Esophagus squamous epithelium (tissue), 5 donors: ENCODE measurements at regions not wholly inside any gene's neighbourhood (a gene's known extent, or its start where the extent isn't known, plus 50 kb on each side); places are given as distances from the start of the nearest gene placed in this dataset.

Source experiments
- DNase-seq: peaks from one replicate; lab custom pipeline; 2025; lab: John Stamatoyannopoulos, UW
- H3K27ac ChIP-seq, 4 donors: fragments of 200-600 bp; sonication (generic); one replicate each; pipeline ENCODE4 v1.5.1; 2016 to 2019; ENCODE audit warnings: mild to moderate bottlenecking in 1 of 4
- H3K27me3 ChIP-seq, 4 donors: fragments of 200-600 bp; sonication (generic); 1 replicate in 3 of 4; 2 replicates in 1 of 4; pipeline versions ENCODE4 v1.5.1 to v1.6.0; 2017 to 2021; ENCODE audit warnings: antibody characterized with exemption in 1 of 4
- H3K36me3 ChIP-seq, 3 donors: fragments of 200-600 bp; sonication (generic); one replicate each; pipeline ENCODE4 v1.5.1; 2016 to 2019
- H3K4me1 ChIP-seq, 3 donors: fragments of 200-600 bp; sonication (generic); one replicate each; pipeline ENCODE4 v1.5.1; 2017 to 2019
- H3K4me3 ChIP-seq, 4 donors: fragments of 200-600 bp; sonication (generic); 1 replicate in 3 of 4; 2 replicates in 1 of 4; pipeline ENCODE4 v1.5.1; 2016 to 2019; ENCODE audit warnings: mild to moderate bottlenecking in 2 of 4, moderate library complexity in 1 of 4
- H3K9me3 ChIP-seq, 3 donors: fragments of 200-600 bp; sonication (generic); one replicate each; pipeline ENCODE4 v1.5.1; 2016 to 2019
- CTCF ChIP-seq, 6 experiments: fragments of 450-650 bp in 4 of 6; fragments of 200-600 bp in 2 of 6; sonication (generic) in 2 of 6; IDR thresholded peaks; one replicate each; pipeline ENCODE4 v1.5.1; 2016 to 2019; ENCODE audit warnings: antibody characterized with exemption in 6 of 6, mild to moderate bottlenecking in 4 of 6, moderate library complexity in 4 of 6
- POLR2A ChIP-seq, 4 donors: fragments of 450-650 bp; IDR thresholded peaks; one replicate each; pipeline ENCODE4 v1.6.1; 2017; ENCODE audit warnings: antibody characterized with exemption in 4 of 4, mild to moderate bottlenecking in 4 of 4, moderate library complexity in 3 of 4
- WGBS, 2 donors: methylation state at CpG; one replicate each; pipeline ENCODE4 v1.1.5; 2018; 5-methylcytosine and 5-hydroxymethylcytosine counted together
- intact Hi-C: fragments of 100-400 bp; cut with DNase I; formaldehyde crosslinking; loops from one replicate; pipeline ENCODE4 v1.15.0; 2022
- donor health status: DM: yes; HTN: yes; CAD: no.

- no peak overlapping the region for H3K27ac ChIP-seq
- DNase-seq = no peak
- no peak for TF ChIP-seq POLR2A (IDR thresholded peaks at IDR 0.05)
- no peak for TF ChIP-seq CTCF (IDR thresholded peaks at IDR 0.05)
- intact Hi-C loops = no loop called here
- H3K4me1 ChIP-seq = no peaks in the 10 kb centered on the region
- H3K9me3 ChIP-seq = no peaks in the 10 kb centered on the region
- 64 to 79% methylated on average over 7 of the region's 7 CpGs for WGBS, 2 donors
- no peaks in the 10 kb centered on the region for H3K36me3 ChIP-seq
- H3K4me3 ChIP-seq = no peak overlapping the region
- H3K27me3 ChIP-seq = no peaks in the 10 kb centered on the region
Measured at GRCh38 chr12:13316587-13317246, 120.2 kb downstream of the EMP1 start.

GRCh38 chr12:13313886-13314285 lies 117.4 kb downstream of the EMP1 start:
- intact Hi-C loops = no loop called here
- no peaks in the 10 kb centered on the region for H3K9me3 ChIP-seq
- no peak overlapping the region for H3K27ac ChIP-seq
- WGBS, 2 donors = 74 to 86% methylated on average over 2 of the region's 2 CpGs
- H3K4me3 ChIP-seq = no peak overlapping the region
- no peak for TF ChIP-seq CTCF (IDR thresholded peaks at IDR 0.05)
- TF ChIP-seq POLR2A (IDR thresholded peaks at IDR 0.05) = no peak
- no peak for DNase-seq
- H3K27me3 ChIP-seq = no peaks in the 10 kb centered on the region
- H3K36me3 ChIP-seq = no peaks in the 10 kb centered on the region
- no peaks in the 10 kb centered on the region for H3K4me1 ChIP-seq

GRCh38 chr12:13311551-13311950 lies 115.0 kb downstream of the EMP1 start:
- intact Hi-C loops = no loop called here
- no peaks in the 10 kb centered on the region for H3K4me1 ChIP-seq
- 62 to 67% methylated on average over 4 of the region's 4 CpGs for WGBS, 2 donors
- no peak for TF ChIP-seq POLR2A (IDR thresholded peaks at IDR 0.05)
- no peak for TF ChIP-seq CTCF (IDR thresholded peaks at IDR 0.05)
- peaks cover 0 to 10% (median 0%) of the 10 kb centered on the region in 4 donors for H3K27me3 ChIP-seq
- H3K4me3 ChIP-seq = no peak overlapping the region
- H3K36me3 ChIP-seq = no peaks in the 10 kb centered on the region
- no peak overlapping the region for H3K27ac ChIP-seq
- no peak for DNase-seq
- no peaks in the 10 kb centered on the region for H3K9me3 ChIP-seq

GRCh38 chr12:13307143-13307816 lies 110.8 kb downstream of the EMP1 start:
- Histone ChIP-seq H3K4me1 (no peaks in the 10 kb centered on the region), H3K27me3 (peaks cover 0 to 16% (median 0%) of the 10 kb centered on the region in 4 donors), H3K36me3 (no peaks in the 10 kb centered on the region), H3K27ac (no peak overlapping the region), H3K9me3 (no peaks in the 10 kb centered on the region), H3K4me3 (no peak overlapping the region)
- no peak for DNase-seq
- WGBS, 2 donors = 69 to 72% methylated on average over 2 to 4 of the region's 4 CpGs
- TF ChIP-seq POLR2A (IDR thresholded peaks at IDR 0.05) (no peak), CTCF (IDR thresholded peaks at IDR 0.05) (no peak)
- intact Hi-C loops = no loop called here

GRCh38 chr12:13304924-13305323 lies 108.4 kb downstream of the EMP1 start:
- Histone ChIP-seq H3K4me3 (no peak overlapping the region), H3K9me3 (no peaks in the 10 kb centered on the region), H3K36me3 (no peaks in the 10 kb centered on the region), H3K27ac (no peak overlapping the region), H3K4me1 (no peaks in the 10 kb centered on the region), H3K27me3 (peaks cover 0 to 16% (median 0%) of the 10 kb centered on the region in 4 donors)
- DNase-seq = no peak
- 84 to 90% methylated on average over 2 of the region's 2 CpGs for WGBS, 2 donors
- intact Hi-C loops = no loop called here
- TF ChIP-seq CTCF (IDR thresholded peaks at IDR 0.05) = no peak
- TF ChIP-seq POLR2A (IDR thresholded peaks at IDR 0.05) = no peak
